GM04503 (cell line): ENCODE measurements at regions not wholly inside any gene's neighbourhood (a gene's known extent, or its start where the extent isn't known, plus 50 kb on each side); places are given as distances from the start of the nearest gene placed in this dataset.

Experiments used
- DNase-seq: peaks from one replicate; pipeline ENCODE4 v3.0.0-alpha.2; 2012; ENCODE audit warnings: low read depth

DNA sequence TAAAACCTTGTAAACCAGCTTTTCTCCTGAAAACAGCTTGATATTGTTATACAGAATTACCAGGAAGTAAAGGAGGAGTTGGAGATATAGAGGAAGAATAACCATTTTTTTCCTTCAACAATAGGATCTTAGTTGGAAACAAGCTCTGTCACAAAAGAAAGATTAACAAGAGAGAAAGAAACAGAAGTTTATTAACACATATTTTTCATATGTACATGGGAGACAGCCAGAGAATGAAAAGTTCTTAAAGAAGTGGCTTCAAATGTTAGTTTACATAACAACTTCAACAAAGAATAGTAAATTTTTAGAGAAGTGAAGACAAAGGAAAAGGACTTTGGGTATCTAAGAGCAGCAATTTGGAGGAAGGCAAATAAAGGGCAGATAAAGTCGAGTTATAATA lies 94.9 kb upstream of the ANKRD50 start:
- no peak for DNase-seq

- no peak for DNase-seq
Observed at GRCh38 chr4:124806403-124806802, 93.9 kb upstream of the ANKRD50 start.

DNA sequence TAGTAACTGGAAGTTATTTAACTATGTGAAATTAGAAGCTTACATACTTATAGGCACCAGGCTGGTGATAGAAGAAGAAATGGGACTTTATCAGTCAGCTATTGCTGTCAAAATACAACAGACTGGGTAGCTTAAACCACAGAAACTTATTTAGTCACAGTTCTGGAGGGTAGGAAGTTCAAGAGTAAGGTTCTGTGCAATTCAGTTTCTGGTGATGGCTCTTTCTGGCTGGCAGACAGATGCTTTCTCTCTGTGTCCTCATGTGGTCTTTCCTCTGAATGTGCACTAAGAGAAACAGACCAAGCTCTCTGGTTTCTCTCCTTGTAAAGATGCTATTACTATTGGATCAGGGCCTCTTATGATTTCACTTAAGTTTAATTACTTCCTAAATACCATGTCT lies 92.1 kb upstream of the ANKRD50 start:
- no peak for DNase-seq

GRCh38 chr4:124804041-124804440 lies 91.5 kb upstream of the ANKRD50 start:
- no peak for DNase-seq

DNA sequence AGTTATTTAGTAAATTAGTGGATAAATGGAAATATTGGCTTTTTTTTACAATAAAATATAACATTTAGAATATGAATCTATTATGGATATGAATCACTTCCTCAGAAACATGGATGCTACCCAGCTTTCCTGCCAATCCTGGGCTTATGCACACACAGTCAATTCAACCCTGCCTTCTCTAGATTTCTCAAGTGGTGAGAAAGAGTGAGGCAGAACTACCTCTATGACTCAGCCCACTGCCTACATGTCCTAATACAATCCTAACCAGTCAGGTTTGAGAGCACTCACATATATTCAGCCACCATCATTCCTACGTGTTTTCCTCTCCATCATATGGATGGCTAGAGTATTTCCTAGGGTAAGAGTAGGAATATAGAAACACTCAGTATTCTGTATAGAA lies 91.1 kb upstream of the ANKRD50 start:
- no peak for DNase-seq

DNA sequence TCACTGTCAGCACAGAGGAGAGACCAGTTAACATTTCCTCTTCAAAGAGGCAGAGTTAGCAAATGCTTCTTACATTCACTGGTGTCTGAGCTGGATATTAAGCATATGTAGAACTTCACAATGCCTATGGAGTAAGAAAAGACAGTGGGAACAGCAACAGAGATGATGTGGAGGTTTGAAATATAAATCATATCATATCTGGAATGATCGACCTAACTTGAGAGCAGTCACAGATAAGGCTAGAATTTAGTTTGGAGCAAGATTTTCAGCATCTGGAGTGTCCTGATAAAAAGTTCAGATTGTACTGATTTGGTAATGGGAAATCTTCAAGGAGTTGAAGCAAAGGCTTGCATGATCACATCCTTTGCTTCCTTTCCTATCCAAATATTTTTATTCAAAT lies 90.5 kb upstream of the ANKRD50 start:
- DNase-seq = no peak

DNA sequence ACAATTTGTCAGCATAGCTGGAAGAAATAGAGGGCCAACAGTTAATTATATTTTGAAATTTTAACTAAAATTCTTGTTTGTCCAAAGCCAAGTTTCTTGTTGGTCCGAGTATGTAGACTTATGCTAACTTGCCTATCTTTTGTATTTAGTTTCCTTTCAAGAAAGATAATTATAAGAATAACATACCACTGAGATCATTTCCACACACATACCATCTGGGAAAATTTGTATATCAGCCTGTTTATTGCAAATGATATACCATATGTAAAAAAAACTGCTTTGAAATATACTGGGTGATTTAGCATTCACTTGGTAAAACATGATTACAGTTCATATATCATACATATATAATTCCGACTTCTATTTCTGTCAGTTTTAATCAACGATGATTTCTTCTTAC lies 84.7 kb upstream of the ANKRD50 start:
- no peak for DNase-seq

DNA sequence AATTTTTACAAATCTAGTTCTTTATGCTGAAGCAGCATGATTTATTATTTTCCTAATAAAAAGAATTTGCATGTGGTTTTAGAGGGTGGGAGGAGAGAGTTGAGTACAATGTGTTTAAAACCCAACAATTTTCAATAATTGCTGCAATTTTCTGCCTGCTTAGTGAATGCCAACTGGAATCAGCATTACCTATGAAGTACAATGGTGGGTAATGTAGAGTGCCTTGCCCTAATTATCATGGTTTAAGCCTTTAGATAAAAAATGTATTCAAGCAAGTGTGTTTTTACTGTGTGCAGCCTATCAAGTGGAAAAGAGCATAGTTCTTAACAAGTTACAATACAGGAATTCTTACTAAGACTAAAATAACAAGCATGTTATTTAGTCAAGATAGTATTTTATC lies 77.9 kb upstream of the ANKRD50 start:
- no peak for DNase-seq

DNA sequence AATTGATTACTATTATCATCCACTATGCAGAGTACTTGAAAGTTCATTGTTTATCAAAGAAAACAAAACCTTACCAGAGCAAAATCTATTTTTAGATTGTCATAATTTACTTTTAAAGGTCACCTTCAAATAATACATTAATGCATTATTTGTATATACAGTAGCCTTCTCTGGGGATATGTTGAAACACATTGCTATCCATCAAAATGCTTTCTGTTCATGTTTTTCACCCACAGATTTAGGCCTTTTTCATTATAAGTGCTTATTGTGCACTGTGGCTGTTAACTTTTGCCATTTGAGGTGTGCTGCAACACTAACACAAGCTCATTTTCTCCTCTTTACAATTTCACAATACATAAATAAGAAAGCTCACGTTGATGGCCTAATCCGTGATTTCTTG lies 74.1 kb upstream of the ANKRD50 start:
- DNase-seq = no peak

DNA sequence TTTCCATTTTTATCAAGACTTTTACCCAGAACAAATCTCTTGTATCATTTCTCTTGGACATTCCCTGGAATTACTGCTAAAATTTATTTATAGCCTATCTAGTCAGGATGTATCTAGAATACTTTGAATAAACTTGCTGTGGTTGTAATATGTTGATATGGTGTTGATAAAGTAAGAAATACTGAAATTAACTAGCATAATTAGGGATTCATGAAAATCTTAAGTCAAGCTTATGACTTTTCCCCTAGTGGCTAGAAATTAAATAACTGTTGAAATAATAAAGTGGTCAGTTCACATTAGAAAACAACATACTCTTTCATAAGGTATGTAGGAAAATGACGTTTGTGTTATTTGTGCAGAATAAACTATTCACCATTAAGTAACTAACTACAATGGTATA lies 73.1 kb upstream of the ANKRD50 start:
- no peak for DNase-seq

DNA sequence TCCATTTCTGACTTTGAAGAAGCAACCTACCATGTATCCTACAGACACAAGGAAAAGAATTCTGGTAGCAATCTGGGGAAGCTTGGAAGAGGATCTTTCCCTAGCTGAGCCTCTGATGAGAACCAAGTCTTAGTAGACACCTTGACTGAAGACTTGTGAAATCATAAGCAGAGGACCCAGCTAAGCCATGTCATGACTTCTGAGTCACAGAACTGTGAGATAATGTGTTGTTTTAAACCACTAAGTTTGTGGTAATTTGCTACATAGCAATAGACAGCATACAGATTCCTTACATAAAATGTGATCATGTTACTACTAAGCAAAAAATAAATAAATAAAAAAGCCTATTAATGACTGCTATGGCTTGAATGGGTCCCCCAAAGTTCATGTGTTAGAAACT lies 71.3 kb upstream of the ANKRD50 start:
- DNase-seq = no peak

DNA sequence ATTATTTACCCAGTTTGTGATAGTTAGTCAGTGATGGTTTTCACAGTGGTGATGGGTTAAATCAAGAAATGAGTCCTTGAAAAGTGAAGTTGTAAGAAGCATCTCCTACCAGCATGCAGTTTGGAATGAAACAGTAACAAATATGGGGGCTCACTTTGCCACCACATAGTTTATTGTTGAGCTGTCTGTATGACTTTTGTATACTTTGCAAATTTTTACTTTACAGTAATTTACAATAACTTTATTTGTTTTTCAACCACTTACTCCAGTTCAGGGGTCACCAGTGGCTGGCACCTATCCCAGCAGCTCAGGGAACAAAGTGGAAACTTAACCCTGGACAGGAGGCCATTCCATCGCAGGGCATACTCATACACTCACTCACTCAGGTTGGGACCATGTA lies 64.5 kb upstream of the ANKRD50 start:
- no peak for DNase-seq

- no peak for DNase-seq
Observed at GRCh38 chr4:124768596-124769365, 56.2 kb upstream of the ANKRD50 start.

DNA sequence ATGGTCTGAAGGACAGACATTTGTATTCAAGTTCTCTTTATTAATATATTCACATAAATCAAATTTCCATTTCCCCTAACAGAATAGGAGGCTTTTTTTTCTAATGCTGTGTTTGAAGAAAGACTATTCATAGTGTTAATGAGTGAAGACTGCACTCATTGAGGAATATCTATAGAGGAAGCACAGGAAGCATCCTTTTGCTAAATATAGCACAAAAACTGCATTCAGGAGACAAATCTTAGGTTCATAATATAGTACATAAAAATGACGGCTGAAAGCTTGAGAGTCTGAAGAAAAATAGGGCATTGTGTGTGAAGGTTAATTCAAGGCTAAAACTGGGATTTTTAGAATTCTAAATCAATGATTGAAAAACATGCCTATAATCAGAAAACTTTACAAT lies 50.4 kb upstream of the ANKRD50 start:
- DNase-seq = no peak
